ENCODE measurements at regions not wholly inside any gene's neighbourhood (a gene's known extent, or its start where the extent isn't known, plus 50 kb on each side); places are given as distances from the start of the nearest gene placed in this dataset.
A peak's percentile ranks its signal among the peaks of the same experiment; 100 is the strongest.

DNA sequence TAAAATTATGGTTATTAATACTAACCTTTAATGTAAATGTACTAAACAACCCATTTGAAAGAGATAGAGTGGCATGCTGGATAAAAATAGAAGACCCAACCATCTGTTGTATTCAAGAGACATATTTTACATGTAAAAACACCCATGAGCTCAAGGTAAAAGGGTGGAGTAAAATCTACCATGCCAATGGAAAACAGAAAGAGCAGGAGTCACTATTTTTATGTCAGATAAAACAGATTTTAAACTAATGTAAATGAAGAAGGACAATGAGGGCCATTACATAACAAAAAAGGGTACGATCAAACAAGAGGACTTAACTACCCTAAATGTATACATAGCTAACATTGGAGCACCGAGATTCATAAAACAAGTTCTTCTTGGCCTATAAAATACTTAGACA is 66.3 kb downstream of the ITM2A start:
- no peak for DNase-seq

- DNase-seq, result no peak
Observed at GRCh38 chrX:79290596-79290995, 76.5 kb downstream of the ITM2A start.

GRCh38 chrX:79288733-79289132 is 78.4 kb downstream of the ITM2A start:
- no peak for DNase-seq

GRCh38 chrX:79287724-79288123 is 79.4 kb downstream of the ITM2A start:
- no peak for DNase-seq

GRCh38 chrX:79281775-79282174 is 85.4 kb downstream of the ITM2A start:
- DNase-seq, result no peak

DNA sequence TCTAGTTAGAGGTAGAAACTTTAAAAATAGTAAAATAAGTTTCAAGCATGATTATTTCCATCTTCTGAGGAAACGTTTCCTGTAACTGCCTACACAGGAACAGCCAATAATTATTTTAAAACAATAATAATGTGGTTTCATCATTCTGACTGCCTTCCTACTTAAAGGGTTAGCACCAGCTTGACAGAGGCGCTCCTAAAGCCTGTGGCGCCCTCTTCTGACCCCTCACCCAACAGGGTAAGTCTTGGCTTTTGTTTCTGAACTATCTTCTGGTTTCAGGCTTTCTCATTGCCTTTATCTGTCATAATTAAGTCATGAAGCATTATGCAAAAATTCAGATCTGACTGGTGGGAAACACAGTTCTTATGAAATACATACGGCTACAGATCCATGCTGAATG is 96.7 kb downstream of the ITM2A start:
- DNase-seq, result peak; percentile 65

GRCh38 chrX:79268788-79269187 is 98.3 kb downstream of the ITM2A start:
- DNase-seq, result no peak

- no peak for DNase-seq
Observed at GRCh38 chrX:79266702-79267101, 100.4 kb downstream of the ITM2A start.

DNA sequence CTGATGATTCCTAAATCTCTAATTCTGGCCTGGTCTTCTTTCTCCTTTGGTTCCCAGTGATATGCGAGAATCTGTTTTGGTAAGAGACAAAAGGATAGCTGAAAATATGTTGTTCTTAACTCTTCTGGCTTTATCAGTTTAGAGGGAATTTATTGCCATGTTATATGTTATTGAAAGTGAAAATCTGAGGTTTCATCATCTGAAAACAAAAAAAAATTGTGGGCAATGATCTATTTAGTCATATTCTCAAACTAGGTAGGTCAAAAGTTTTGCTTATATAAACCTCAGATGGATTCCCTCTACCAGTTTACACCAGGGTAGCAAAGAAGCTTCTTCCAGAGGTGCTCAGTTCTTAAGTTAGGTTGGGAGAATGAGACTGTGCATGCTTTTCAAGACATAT is 103.6 kb downstream of the ITM2A start:
- no peak for DNase-seq

GRCh38 chrX:79259073-79259689 is 108.0 kb downstream of the ITM2A start:
- DNase-seq, result peak; percentile 46

DNA sequence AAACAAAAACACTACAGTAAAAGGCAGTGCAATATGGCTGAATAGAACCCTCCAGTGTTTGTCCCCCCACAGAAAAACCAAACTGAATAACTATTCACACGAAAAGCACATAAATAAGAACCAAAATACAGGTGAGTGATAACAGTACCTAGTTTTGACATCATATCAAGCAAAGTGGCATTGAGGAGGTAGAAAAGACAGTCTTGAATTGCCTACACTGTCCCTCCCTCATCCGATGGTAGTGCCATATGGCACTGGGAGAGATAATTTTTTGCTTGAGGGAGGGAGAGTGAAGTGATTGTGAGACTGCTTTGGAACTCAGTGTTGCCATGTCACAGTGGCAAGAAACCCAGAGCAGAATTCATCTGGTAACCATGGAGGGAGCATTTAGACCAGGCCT is 99.2 kb downstream of the GPR174 start:
- no peak for DNase-seq

DNA sequence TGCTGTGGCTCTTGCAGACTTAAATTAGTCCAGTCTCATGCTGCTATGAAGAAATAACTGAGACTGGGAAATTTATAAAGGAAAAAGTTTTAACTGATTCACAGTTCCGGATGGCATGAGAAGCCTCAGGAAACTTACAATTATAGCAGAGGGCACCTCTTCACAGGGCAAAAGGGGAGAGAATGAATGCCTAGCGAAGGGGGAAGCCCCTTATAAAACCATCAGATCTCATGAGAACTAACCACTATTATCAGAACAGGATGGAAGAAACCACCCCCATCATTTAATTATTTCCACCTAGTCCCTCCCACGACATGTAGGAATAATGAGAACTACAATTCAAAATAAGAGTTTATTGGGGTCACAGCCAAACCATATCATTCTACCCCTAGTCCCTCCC is 91.4 kb downstream of the GPR174 start:
- DNase-seq, result no peak

DNA sequence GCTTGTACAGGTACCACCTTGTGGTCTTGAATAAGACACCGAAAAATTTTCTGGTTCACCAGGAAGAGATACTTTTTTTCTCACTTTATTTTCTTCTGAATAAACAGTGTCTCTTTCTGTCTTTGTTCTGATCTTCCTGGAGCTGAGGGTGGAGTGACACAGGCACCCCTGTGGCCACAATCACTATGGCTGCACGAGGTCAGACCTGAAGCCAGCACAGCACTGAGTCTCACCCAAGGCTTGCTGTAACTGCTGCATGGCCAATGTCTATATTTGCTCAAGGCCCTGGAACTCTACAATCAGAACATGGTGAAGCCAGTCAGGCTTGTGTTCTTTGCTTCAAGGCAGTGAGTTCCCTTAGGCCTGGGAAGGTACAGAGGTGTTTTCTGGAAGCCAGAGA is 87.2 kb downstream of the GPR174 start:
- DNase-seq, result no peak
